K562 (cell line): ENCODE measurements at regions not wholly inside any gene's neighbourhood (a gene's known extent, or its start where the extent isn't known, plus 50 kb on each side); places are given as distances from the start of the nearest gene placed in this dataset.

Experiments
- ADNP ChIP-seq: fragments of 200-800 bp; sonication (Bioruptor generic); IDR thresholded peaks from 2 replicates; pipeline ENCODE4 v1.6.1; 2016; ENCODE audit warnings: missing genetic modification characterization, missing compliant biosample characterization
- ATF3 ChIP-seq, 2 experiments: fragments of 450-650 bp in 1 of 2; sonication (generic) in 1 of 2; formaldehyde crosslinking in 1 of 2; IDR thresholded peaks in 1 of 2; conservative IDR thresholded peaks in 1 of 2; 2 replicates each; pipeline versions ENCODE4 v1.6.1 to v1.8.1; 2016 to 2023; ENCODE audit warnings: mild to moderate bottlenecking in 2 of 2, moderate library complexity in 2 of 2, inconsistent platforms in 1 of 2, missing genetic modification reagents in 1 of 2
- BCLAF1 ChIP-seq, 2 experiments: fragments of 450-650 bp in 1 of 2; IDR thresholded peaks; 2 replicates each; pipeline ENCODE4 v1.6.1; 2011 to 2017; ENCODE audit warnings: low read depth in 2 of 2, antibody characterized with exemption in 1 of 2, borderline replicate concordance in 1 of 2, low read length in 1 of 2, mild to moderate bottlenecking in 1 of 2, mixed read lengths in 1 of 2; ENCODE audit not compliant: control insufficient read depth in 1 of 2
- CBFA2T2 ChIP-seq: fragments of 450-650 bp; conservative IDR thresholded peaks from 2 replicates; pipeline ENCODE4 v1.6.1; 2017; ENCODE audit warnings: mild to moderate bottlenecking
- CXXC5 ChIP-seq: fragments of 250-450 bp; sonication (Bioruptor Pico); IDR thresholded peaks from 2 replicates; pipeline ENCODE4 v1.8.0; 2022; ENCODE audit warnings: inconsistent platforms, mild to moderate bottlenecking, moderate library complexity
- GMEB1 ChIP-seq: fragments of 250-450 bp; sonication (Bioruptor Pico); IDR thresholded peaks from 2 replicates; pipeline ENCODE4 v1.4.0; 2020; ENCODE audit warnings: mild to moderate bottlenecking
- PCBP1 ChIP-seq: fragments of 200-400 bp; formaldehyde crosslinking; IDR thresholded peaks from 2 replicates; pipeline ENCODE4 v1.6.1; 2018; ENCODE audit warnings: mild to moderate bottlenecking, low read depth, low read length; ENCODE audit not compliant: poor library complexity, severe bottlenecking
- PHF21A ChIP-seq: fragments of 450-650 bp; IDR thresholded peaks from 2 replicates; pipeline ENCODE4 v1.6.1; 2017; ENCODE audit warnings: low read depth, borderline replicate concordance
- POLR2AphosphoS2 ChIP-seq: IDR thresholded peaks from 2 replicates; pipeline ENCODE4 v1.6.1; 2012; ENCODE audit warnings: low read length, improper control_type of control experiment
- PTBP1 ChIP-seq: fragments of 200-400 bp; formaldehyde crosslinking; IDR thresholded peaks from 2 replicates; pipeline ENCODE4 v1.6.1; 2017; ENCODE audit warnings: low read depth, low read length
- RHOXF2B ChIP-seq: fragments of 250-450 bp; sonication (Bioruptor Pico); conservative IDR thresholded peaks from 2 replicates; pipeline ENCODE4 v1.5.1; 2021
- SPI1 ChIP-seq: IDR thresholded peaks from 2 replicates; pipeline ENCODE4 v1.6.1; 2011; ENCODE audit warnings: low read depth, low read length, control low read depth, borderline replicate concordance
- STAT5B ChIP-seq: fragments of 250-450 bp; sonication (Bioruptor Pico); IDR thresholded peaks from 2 replicates; pipeline ENCODE4 v1.8.0; 2021; ENCODE audit warnings: mild to moderate bottlenecking, inconsistent platforms
- TAF15 ChIP-seq: fragments of 200-400 bp; formaldehyde crosslinking; IDR thresholded peaks from 2 replicates; pipeline ENCODE4 v1.6.1; 2017; ENCODE audit warnings: mild to moderate bottlenecking, low read depth, low read length, moderate library complexity
- TARDBP ChIP-seq: fragments of 450-650 bp; IDR thresholded peaks from 2 replicates; pipeline ENCODE4 v1.6.1; 2016
- USF2 ChIP-seq: sonication (generic); formaldehyde crosslinking; IDR thresholded peaks from 2 replicates; pipeline ENCODE4 v1.5.0; 2020; ENCODE audit warnings: missing genetic modification reagents
- ZNF12 ChIP-seq: sonication (generic); formaldehyde crosslinking; IDR thresholded peaks from 2 replicates; pipeline ENCODE4 v1.4.0; 2020; ENCODE audit warnings: mild to moderate bottlenecking, missing genetic modification reagents
- ZNF639 ChIP-seq, 2 experiments: fragments of 200-800 bp in 1 of 2; sonication (Bioruptor generic) in 1 of 2; sonication (generic) in 1 of 2; formaldehyde crosslinking in 1 of 2; IDR thresholded peaks in 1 of 2; conservative IDR thresholded peaks in 1 of 2; 2 replicates each; pipeline versions ENCODE4 v1.5.0 to v1.6.1; 2016 to 2020; ENCODE audit warnings: missing compliant biosample characterization in 1 of 2, missing genetic modification characterization in 1 of 2, missing genetic modification reagents in 1 of 2
- ZNF778 ChIP-seq: fragments of 450-650 bp; formaldehyde crosslinking; IDR thresholded peaks from 2 replicates; pipeline ENCODE4 v1.4.0; 2020; ENCODE audit warnings: mild to moderate bottlenecking, moderate library complexity

GRCh38 chr6:28710466-28711191 lies 184.9 kb downstream of the GPX5 start (continued):
- TF ChIP-seq USF2: no peak
- no peak for TF ChIP-seq ZNF778 (CRISPR knock-in tag)
- peak; percentile 87; the same call in 1 of the 2 replicates for TF ChIP-seq RHOXF2B
- no peak for TF ChIP-seq CBFA2T2
- TF ChIP-seq TARDBP: peak; percentile 55; the same call in 1 of the 2 replicates
- no peak for TF ChIP-seq TAF15
- no peak for TF ChIP-seq PTBP1
- no peak for TF ChIP-seq SPI1
- TF ChIP-seq ZNF12 (CRISPR knock-in tag): no peak; the same call in 1 of the 2 replicates
- peak; percentile 76 for TF ChIP-seq ATF3 (IDR thresholded peaks at IDR 0.05)
- peak; percentile 67 for TF ChIP-seq ATF3 (CRISPR knock-in tag; conservative IDR thresholded peaks at IDR 0.05)
- TF ChIP-seq ZNF639 (CRISPR knock-in tag; conservative IDR thresholded peaks at IDR 0.05 in 1 of 2, IDR thresholded peaks at IDR 0.05 in 1 of 2): peak in 1 of 2 experiments; percentile 21; a peak in 1 of 4 replicates
- TF ChIP-seq BCLAF1 (IDR thresholded peaks at IDR 0.05; ENCODE audit: borderline replicate concordance in 1 of 2, control insufficient read depth in 1 of 2, low read depth in 2 of 2, low read length in 1 of 2): peak in 1 of 2 experiments; percentile 92; a peak in 2 of 4 replicates
- TF ChIP-seq POLR2AphosphoS2: no peak
- TF ChIP-seq ADNP: peak; percentile 97
- no peak for TF ChIP-seq PCBP1
- TF ChIP-seq STAT5B (CRISPR knock-in tag): no peak
- no peak for TF ChIP-seq GMEB1 (CRISPR knock-in tag)
- TF ChIP-seq CXXC5 (CRISPR knock-in tag): peak; percentile 81
- peak; percentile 84; the same call in 1 of the 2 replicates for TF ChIP-seq PHF21A
